ENCODE measurements at regions not wholly inside any gene's neighbourhood (a gene's known extent, or its start where the extent isn't known, plus 50 kb on each side); places are given as distances from the start of the nearest gene placed in this dataset.

DNA sequence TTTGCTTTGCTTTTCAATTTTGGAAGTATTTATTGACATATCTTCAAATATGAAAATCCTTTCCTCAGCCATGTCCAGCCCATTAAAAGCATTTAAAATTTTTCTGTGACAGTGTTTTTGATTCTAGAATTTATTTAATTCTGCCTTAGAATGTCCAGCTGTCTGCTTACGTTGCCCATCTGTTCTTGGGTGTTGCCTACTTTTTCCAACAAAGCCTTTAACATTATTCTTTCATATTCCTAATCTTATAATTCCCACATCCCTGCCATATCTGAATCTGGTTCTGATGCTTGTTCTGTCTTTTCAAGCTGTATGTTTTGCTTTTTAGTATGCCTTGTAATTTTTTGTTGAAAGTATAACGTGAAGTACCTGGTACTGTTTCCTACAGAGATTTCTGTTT, 204.7 kb upstream of the VSTM2A start (continued):
- TF ChIP-seq, protein P1, sequence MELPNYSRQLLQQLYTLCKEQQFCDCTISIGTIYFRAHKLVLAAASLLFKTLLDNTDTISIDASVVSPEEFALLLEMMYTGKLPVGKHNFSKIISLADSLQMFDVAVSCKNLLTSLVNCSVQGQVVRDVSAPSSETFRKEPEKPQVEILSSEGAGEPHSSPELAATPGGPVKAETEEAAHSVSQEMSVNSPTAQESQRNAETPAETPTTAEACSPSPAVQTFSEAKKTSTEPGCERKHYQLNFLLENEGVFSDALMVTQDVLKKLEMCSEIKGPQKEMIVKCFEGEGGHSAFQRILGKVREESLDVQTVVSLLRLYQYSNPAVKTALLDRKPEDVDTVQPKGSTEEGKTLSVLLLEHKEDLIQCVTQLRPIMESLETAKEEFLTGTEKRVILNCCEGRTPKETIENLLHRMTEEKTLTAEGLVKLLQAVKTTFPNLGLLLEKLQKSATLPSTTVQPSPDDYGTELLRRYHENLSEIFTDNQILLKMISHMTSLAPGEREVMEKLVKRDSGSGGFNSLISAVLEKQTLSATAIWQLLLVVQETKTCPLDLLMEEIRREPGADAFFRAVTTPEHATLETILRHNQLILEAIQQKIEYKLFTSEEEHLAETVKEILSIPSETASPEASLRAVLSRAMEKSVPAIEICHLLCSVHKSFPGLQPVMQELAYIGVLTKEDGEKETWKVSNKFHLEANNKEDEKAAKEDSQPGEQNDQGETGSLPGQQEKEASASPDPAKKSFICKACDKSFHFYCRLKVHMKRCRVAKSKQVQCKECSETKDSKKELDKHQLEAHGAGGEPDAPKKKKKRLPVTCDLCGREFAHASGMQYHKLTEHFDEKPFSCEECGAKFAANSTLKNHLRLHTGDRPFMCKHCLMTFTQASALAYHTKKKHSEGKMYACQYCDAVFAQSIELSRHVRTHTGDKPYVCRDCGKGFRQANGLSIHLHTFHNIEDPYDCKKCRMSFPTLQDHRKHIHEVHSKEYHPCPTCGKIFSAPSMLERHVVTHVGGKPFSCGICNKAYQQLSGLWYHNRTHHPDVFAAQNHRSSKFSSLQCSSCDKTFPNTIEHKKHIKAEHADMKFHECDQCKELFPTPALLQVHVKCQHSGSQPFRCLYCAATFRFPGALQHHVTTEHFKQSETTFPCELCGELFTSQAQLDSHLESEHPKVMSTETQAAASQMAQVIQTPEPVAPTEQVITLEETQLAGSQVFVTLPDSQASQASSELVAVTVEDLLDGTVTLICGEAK (IDR thresholded peaks at IDR 0.05; ENCODE audit: borderline replicate concordance): no peak
- no peak for TF ChIP-seq HDAC6 (IDR thresholded peaks at IDR 0.05; ENCODE audit: unreplicated experiment)
- no peak for TF ChIP-seq SKIL (IDR thresholded peaks at IDR 0.05; ENCODE audit: low read depth, poor library complexity, severe bottlenecking)
- no peak for TF ChIP-seq TCF12 (IDR thresholded peaks at IDR 0.05; ENCODE audit: low read depth, low read length)
- TF ChIP-seq RFX5 (IDR thresholded peaks at IDR 0.05; ENCODE audit: low read depth, low read length): no peak
- TF ChIP-seq CEBPB (IDR thresholded peaks at IDR 0.05; ENCODE audit: borderline replicate concordance in 1 of 2, low read depth in 2 of 2, low read length in 2 of 2): no peak
- TF ChIP-seq KDM1A (IDR thresholded peaks at IDR 0.05; ENCODE audit: borderline replicate concordance): no peak
- TF ChIP-seq, protein P2, sequence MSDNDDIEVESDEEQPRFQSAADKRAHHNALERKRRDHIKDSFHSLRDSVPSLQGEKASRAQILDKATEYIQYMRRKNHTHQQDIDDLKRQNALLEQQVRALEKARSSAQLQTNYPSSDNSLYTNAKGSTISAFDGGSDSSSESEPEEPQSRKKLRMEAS (IDR thresholded peaks at IDR 0.05; ENCODE audit: low read depth, low read length): no peak
- no peak for TF ChIP-seq SIN3A (IDR thresholded peaks at IDR 0.05; ENCODE audit: low read depth, low read length)
- no peak for TF ChIP-seq NRF1 (conservative IDR thresholded peaks at IDR 0.05; ENCODE audit: low read depth, low read length)
- no peak for TF ChIP-seq ZNF24 (IDR thresholded peaks at IDR 0.05)

Measured in GM12878 (cell line).